ENCODE measurements at regions not wholly inside any gene's neighbourhood (a gene's known extent, or its start where the extent isn't known, plus 50 kb on each side); places are given as distances from the start of the nearest gene placed in this dataset.

GRCh38 chr13:29935309-29935981 is 85.0 kb upstream of the UBL3 start:
- Histone ChIP-seq H3K18ac (ENCODE audit: extremely low read depth, low read length) (0 out of 2 replicates have a peak overlapping the region, but pooled peaks have one; percentile 39), H4K8ac (ENCODE audit: extremely low read depth, insufficient read depth, low read length) (peak overlapping the region; percentile 29; the same call in 1 of the 2 replicates), H4K5ac (ENCODE audit: insufficient read length, low read depth, low read length) (no peak overlapping the region), H3K27ac (ENCODE audit: low read depth, low read length) (no peak overlapping the region), H2BK5ac (ENCODE audit: low read depth, low read length) (no peak overlapping the region), H3K4me1 (replicated peaks in 1 of 4; ENCODE audit: control insufficient read depth in 3 of 4, insufficient read depth in 4 of 4, low read length in 3 of 4) (peaks cover 2 to 20% (median 10%) of the 10 kb centered on the region in 4 experiments; a peak in 6 of 7 replicates), H3K4ac (replicated peaks; ENCODE audit: insufficient read length, low read depth, low read length) (no peak overlapping the region), H2AK5ac (ENCODE audit: low read depth, low read length) (no peak overlapping the region), H2BK15ac (ENCODE audit: low read length) (0 out of 2 replicates have a peak overlapping the region, but pooled peaks have one; percentile 49), H3K4me3 (ENCODE audit: extremely low read depth in 1 of 4, insufficient read depth in 2 of 4, low read depth in 3 of 4, low read length in 4 of 4) (no peak overlapping the region), H3K23ac (ENCODE audit: insufficient read length) (no peak overlapping the region), H3K9ac (replicated peaks in 1 of 4; ENCODE audit: extremely low read depth in 1 of 4, low read depth in 3 of 4, low read length in 3 of 4) (no peak overlapping the region), H3K56ac (replicated peaks; ENCODE audit: insufficient read length, low read depth, low read length) (no peak overlapping the region), H3K79me2 (ENCODE audit: control insufficient read depth in 1 of 2, insufficient read depth in 2 of 2, low read length in 2 of 2) (no peaks in the 10 kb centered on the region), H3K14ac (ENCODE audit: insufficient read length) (no peak overlapping the region), H3K4me2 (ENCODE audit: insufficient read depth in 1 of 2, low read depth in 2 of 2, low read length in 2 of 2) (0 out of 4 replicates have a peak overlapping the region, but pooled peaks of 1 of the 2 experiments have one; percentile 32), H3K27me3 (replicated peaks in 1 of 4; ENCODE audit: control insufficient read depth in 3 of 4, extremely low read depth in 1 of 4, insufficient read depth in 3 of 4, low read length in 3 of 4) (peaks cover 0 to 9% (median 6%) of the 10 kb centered on the region in 4 experiments; a peak in 3 of 7 replicates), H3K23me2 (ENCODE audit: low read depth, low read length) (no peaks in the 10 kb centered on the region; the same call in 1 of the 2 replicates), H2BK12ac (ENCODE audit: low read depth, low read length) (no peak overlapping the region), H4K91ac (replicated peaks; ENCODE audit: insufficient read length, low read length) (no peak overlapping the region), H3K36me3 (ENCODE audit: control insufficient read depth in 2 of 4, insufficient read depth in 4 of 4, low read length in 3 of 4) (no peaks in the 10 kb centered on the region), H2AFZ (ENCODE audit: low read length) (no peak overlapping the region), H2BK120ac (replicated peaks; ENCODE audit: low read depth, low read length) (no peak overlapping the region), H2BK20ac (ENCODE audit: low read length) (peak overlapping the region; percentile 37; the same call in 1 of the 2 replicates), H3K79me1 (ENCODE audit: low read depth, low read length) (no peaks in the 10 kb centered on the region), H3K9me3 (ENCODE audit: insufficient read depth in 2 of 2, low read depth in 1 of 2, low read length in 1 of 2) (no peaks in the 10 kb centered on the region), H4K20me1 (replicated peaks in 1 of 2; ENCODE audit: control insufficient read depth in 1 of 2, insufficient read depth in 2 of 2, low read length in 2 of 2) (no peaks in the 10 kb centered on the region)
- peak; percentile 24 for FAIRE-seq
- WGBS, 2 experiments (ENCODE audit: extremely low coverage in 1 of 2, insufficient coverage in 1 of 2, insufficient read length in 1 of 2, insufficient replicate concordance in 2 of 2, low coverage in 1 of 2, low lambda C conversion rate in 2 of 2, missing lambda C conversion rate in 1 of 2) = 80% methylated on average over 6 of the region's 6 CpGs; no CpG with 5 or more reads in 1 of the 2 experiments
- DNase-seq (ENCODE audit: low read depth in 1 of 2, low spot score in 2 of 2) = no peak
- TF ChIP-seq SP2 (IDR thresholded peaks at IDR 0.05; ENCODE audit: low read length) (no peak), MAX (IDR thresholded peaks at IDR 0.05) (no peak), BCL11A (IDR thresholded peaks at IDR 0.05; ENCODE audit: low read depth in 2 of 2, low read length in 2 of 2) (no peak), SIRT6 (IDR thresholded peaks at IDR 0.05; ENCODE audit: low read length) (no peak), ZNF274 (IDR thresholded peaks at IDR 0.05; ENCODE audit: borderline replicate concordance, extremely low read depth, low read length) (no peak)
- ChIA-PET POLR2A (ENCODE audit: partially characterized antibody) (interaction anchor here (1.1 to 1.8 kb wide), 2 partner anchors 11 to 19 kb away, joined by 3 to 5 read pairs; no protein-coding TSS in a partner anchor), CTCF (ENCODE audit: partially characterized antibody) (interaction anchor here (0.6 to 11.0 kb wide), 5 partner anchors 9 to 108 kb away, joined by 3 to 97 read pairs (median 4); no protein-coding TSS in a partner anchor)
